Neural crest cell (in vitro differentiated cells): ENCODE measurements at regions not wholly inside any gene's neighbourhood (a gene's known extent, or its start where the extent isn't known, plus 50 kb on each side); places are given as distances from the start of the nearest gene placed in this dataset.

Experiments used
- DNase-seq: peaks from one replicate; pipeline ENCODE4 v3.0.0; 2021; ENCODE audit warnings: low read depth, mixed read lengths, low spot score
- H3K27ac Mint-ChIP-seq: one replicate; pipeline ENCODE4 v1.8.0; 2021; ENCODE audit warnings: mild to moderate bottlenecking, mixed read lengths; ENCODE audit not compliant: unreplicated experiment
- H3K27me3 Mint-ChIP-seq: 2 replicates; pipeline ENCODE4 v1.8.0; 2021; ENCODE audit warnings: low read depth, mild to moderate bottlenecking, mixed read lengths
- H3K36me3 Mint-ChIP-seq: 2 replicates; pipeline ENCODE4 v1.8.0; 2021; ENCODE audit warnings: low read depth, mild to moderate bottlenecking, mixed read lengths
- H3K4me1 Mint-ChIP-seq: 2 replicates; pipeline ENCODE4 v1.8.0; 2021; ENCODE audit warnings: mixed read lengths
- H3K4me3 Mint-ChIP-seq: one replicate; pipeline ENCODE4 v1.8.0; 2021; ENCODE audit warnings: mild to moderate bottlenecking, mixed read lengths
- H3K9me3 Mint-ChIP-seq: 2 replicates; pipeline ENCODE4 v1.8.0; 2021; ENCODE audit warnings: mixed read lengths
- CTCF ChIP-seq: fragments of 200-600 bp; sonication (generic); conservative IDR thresholded peaks from 2 replicates; pipeline ENCODE4 v1.5.0; 2021; ENCODE audit warnings: antibody characterized with exemption, mild to moderate bottlenecking

- Mint-ChIP-seq H3K36me3 (peaks cover 6% of the 10 kb centered on the region), H3K27me3 (no peaks in the 10 kb centered on the region), H3K9me3 (no peaks in the 10 kb centered on the region), H3K4me1 (peaks cover 17% of the 10 kb centered on the region), H3K27ac (no peak overlapping the region), H3K4me3 (no peak overlapping the region)
- TF ChIP-seq CTCF = no peak
- DNase-seq = no peak
Observed at GRCh38 chr2:236334122-236334876, 70.1 kb upstream of the ASB18 start.

- Mint-ChIP-seq H3K9me3 (no peaks in the 10 kb centered on the region), H3K4me3 (no peak overlapping the region), H3K36me3 (peaks cover 10% of the 10 kb centered on the region), H3K27ac (no peak overlapping the region), H3K27me3 (no peaks in the 10 kb centered on the region), H3K4me1 (peaks cover 20% of the 10 kb centered on the region)
- no peak for TF ChIP-seq CTCF
- no peak for DNase-seq
Observed at GRCh38 chr2:236335696-236336574, 71.7 kb upstream of the ASB18 start.

GRCh38 chr2:236336575-236337464, 72.6 kb upstream of the ASB18 start:
- TF ChIP-seq CTCF = no peak
- peak overlapping the region; percentile 92 for H3K27ac Mint-ChIP-seq

GRCh38 chr2:236337465-236338325, 73.5 kb upstream of the ASB18 start:
- peaks cover 32% of the 10 kb centered on the region for H3K4me1 Mint-ChIP-seq
- TF ChIP-seq CTCF = no peak
- peaks cover 10% of the 10 kb centered on the region for H3K36me3 Mint-ChIP-seq
- H3K27ac Mint-ChIP-seq = peak overlapping the region; percentile 92
- no peak overlapping the region for H3K4me3 Mint-ChIP-seq
- no peaks in the 10 kb centered on the region for H3K27me3 Mint-ChIP-seq
- H3K9me3 Mint-ChIP-seq = no peaks in the 10 kb centered on the region
- no peak for DNase-seq

More at GRCh38 chr2:236336575-236337464, 72.6 kb upstream of the ASB18 start:
- Mint-ChIP-seq H3K4me3 (no peak overlapping the region), H3K4me1 (peaks cover 29% of the 10 kb centered on the region), H3K36me3 (peaks cover 10% of the 10 kb centered on the region), H3K9me3 (no peaks in the 10 kb centered on the region), H3K27me3 (no peaks in the 10 kb centered on the region)
- no peak for DNase-seq
